Kidney (tissue), 13 donors: ENCODE measurements at regions not wholly inside any gene's neighbourhood (a gene's known extent, or its start where the extent isn't known, plus 50 kb on each side); places are given as distances from the start of the nearest gene placed in this dataset.

Source experiments
- DNase-seq, 5 donors: peaks; one replicate each; pipeline ENCODE4 v3.0.0-alpha.2; 2013 to 2020
- FAIRE-seq: peaks from 2 replicates; lab custom pipeline; 2012; peaks lifted over from hg19 to GRCh38; lab: Jason Lieb, UNC
- H3K27ac ChIP-seq, 2 donors: one replicate each; pipeline ENCODE4 v1.7.0; 2013; ENCODE audit warnings: low read depth in 2 of 2, low read length in 2 of 2, inconsistent platforms in 1 of 2
- H3K27me3 ChIP-seq: one replicate; pipeline ENCODE4 v1.7.1; 2013; ENCODE audit warnings: low read length, inconsistent platforms; ENCODE audit not compliant: control insufficient read depth, insufficient read depth
- H3K36me3 ChIP-seq, 3 donors: one replicate each; pipeline versions ENCODE4 v1.7.0 to v1.7.1; 2013; ENCODE audit warnings: low read length in 3 of 3, control low read depth in 1 of 3, inconsistent platforms in 1 of 3; ENCODE audit not compliant: insufficient read depth in 3 of 3, control insufficient read depth in 2 of 3
- H3K4me1 ChIP-seq, 3 donors: one replicate each; pipeline versions ENCODE4 v1.7.0 to v1.7.1; 2013; ENCODE audit warnings: low read length in 3 of 3, inconsistent platforms in 1 of 3, low read depth in 1 of 3; ENCODE audit not compliant: control insufficient read depth in 2 of 3, insufficient read depth in 2 of 3
- H3K4me3 ChIP-seq, 3 donors: one replicate each; pipeline versions ENCODE4 v1.7.0 to v1.8.1; 2013; ENCODE audit warnings: low read length in 3 of 3, control low read depth in 1 of 3, inconsistent platforms in 1 of 3
- H3K9ac ChIP-seq, 3 donors: one replicate each; pipeline versions ENCODE4 v1.7.0 to v1.7.1; 2013; ENCODE audit warnings: low read length in 3 of 3, control low read depth in 1 of 3, inconsistent platforms in 1 of 3
- H3K9me3 ChIP-seq, 3 donors: one replicate each; pipeline versions ENCODE4 v1.7.0 to v1.7.1; 2013; ENCODE audit warnings: low read length in 3 of 3, control low read depth in 1 of 3, inconsistent platforms in 1 of 3; ENCODE audit not compliant: control insufficient read depth in 2 of 3, insufficient read depth in 1 of 3
- CTCF ChIP-seq: IDR thresholded peaks from 3 replicates; pipeline ENCODE4 v1.5.1; 2012; ENCODE audit warnings: mild to moderate bottlenecking, moderate library complexity, borderline replicate concordance; ENCODE audit not compliant: insufficient read depth; ENCODE audit errors: extremely low read depth
- intact Hi-C: fragments of 100-400 bp; cut with DNase I; formaldehyde crosslinking; loops from one replicate; pipeline ENCODE4 v1.11.1; 2022
- donor health status: control.
- donor health status: control.
- donor health status: control.
- donor health status: control.
- donor health status: control.
- donor health status: DM: yes; HTN: yes; CAD: no.
- donor health status: Normal renal cell carcinoma (clear cell type).

DNA sequence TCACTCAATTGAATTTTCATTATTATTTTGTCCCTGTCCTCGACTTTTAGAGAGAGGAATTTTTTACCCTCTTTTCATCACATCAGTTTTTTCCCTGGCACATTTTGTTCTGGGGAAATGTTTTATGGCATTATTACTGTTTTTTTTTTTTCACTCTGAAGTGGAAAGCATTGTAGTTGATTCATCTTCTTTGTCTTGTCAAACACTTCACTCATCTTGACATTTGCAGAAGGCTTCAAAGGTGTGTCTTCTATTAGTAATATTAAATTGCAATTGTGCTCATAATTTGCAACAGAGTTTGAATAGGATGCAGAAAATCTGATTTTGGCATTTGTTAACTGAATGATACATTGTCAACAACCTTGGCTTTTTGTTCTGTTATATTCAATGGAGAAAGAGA is 545.4 kb upstream of the ARX start:
- H3K4me3 ChIP-seq, result no peak overlapping the region
- intact Hi-C loops, result no loop called here
- H3K4me1 ChIP-seq, result no peaks in the 10 kb centered on the region
- H3K27me3 ChIP-seq, result no peaks in the 10 kb centered on the region
- no peaks in the 10 kb centered on the region for H3K36me3 ChIP-seq
- DNase-seq (no peak), FAIRE-seq (no peak)
- no peak for TF ChIP-seq CTCF
- no peak overlapping the region for H3K27ac ChIP-seq
- no peaks in the 10 kb centered on the region for H3K9me3 ChIP-seq
- H3K9ac ChIP-seq, result no peak overlapping the region

GRCh38 chrX:25573631-25574030 is 557.9 kb upstream of the ARX start:
- H3K27me3 ChIP-seq, result no peaks in the 10 kb centered on the region
- no peaks in the 10 kb centered on the region for H3K4me1 ChIP-seq
- no peak overlapping the region for H3K4me3 ChIP-seq
- intact Hi-C loops, result no loop called here
- no peak for TF ChIP-seq CTCF
- no peak for FAIRE-seq
- no peak overlapping the region for H3K27ac ChIP-seq
- DNase-seq, result peak in 1 of 5 donors; percentile 26
- H3K9ac ChIP-seq, result no peak overlapping the region
- H3K36me3 ChIP-seq, result no peaks in the 10 kb centered on the region
- H3K9me3 ChIP-seq, result no peaks in the 10 kb centered on the region

- no peaks in the 10 kb centered on the region for H3K9me3 ChIP-seq
- no peaks in the 10 kb centered on the region for H3K4me1 ChIP-seq
- no peak overlapping the region for H3K9ac ChIP-seq
- no peak overlapping the region for H3K4me3 ChIP-seq
- H3K36me3 ChIP-seq, result no peaks in the 10 kb centered on the region
- H3K27ac ChIP-seq, result no peak overlapping the region
- H3K27me3 ChIP-seq, result no peaks in the 10 kb centered on the region
- FAIRE-seq (no peak), DNase-seq (no peak)
- TF ChIP-seq CTCF, result no peak
- intact Hi-C loops, result no loop called here
Measured at GRCh38 chrX:25596921-25597320, 541.2 kb upstream of the MAGEB18 start.

DNA sequence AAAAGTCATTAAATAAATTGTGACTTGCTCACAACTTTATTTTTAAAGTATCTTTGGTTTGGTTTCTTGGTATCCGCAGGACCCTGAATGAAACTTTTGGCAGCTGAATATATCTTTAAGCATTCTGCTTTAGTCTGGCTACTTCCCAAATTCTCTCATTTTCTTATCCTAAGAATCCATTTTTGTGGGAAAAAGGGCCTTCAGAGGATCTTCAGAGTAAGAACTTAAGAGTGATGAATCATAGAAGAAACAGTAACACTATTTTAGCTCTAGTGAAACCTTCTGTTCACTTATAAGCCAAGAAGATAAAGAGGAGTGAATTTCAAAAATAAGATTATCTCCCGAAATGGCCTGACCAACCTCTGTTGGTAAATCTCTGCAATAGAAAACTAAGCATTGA is 540.6 kb upstream of the MAGEB18 start:
- Histone ChIP-seq H3K27ac (no peak overlapping the region), H3K4me3 (no peak overlapping the region), H3K4me1 (no peaks in the 10 kb centered on the region), H3K27me3 (no peaks in the 10 kb centered on the region), H3K9me3 (no peaks in the 10 kb centered on the region), H3K9ac (no peak overlapping the region), H3K36me3 (no peaks in the 10 kb centered on the region)
- TF ChIP-seq CTCF, result no peak
- intact Hi-C loops, result no loop called here
- DNase-seq, result no peak
- FAIRE-seq, result no peak
